ENCODE measurements at regions not wholly inside any gene's neighbourhood (a gene's known extent, or its start where the extent isn't known, plus 50 kb on each side); places are given as distances from the start of the nearest gene placed in this dataset.

DNA sequence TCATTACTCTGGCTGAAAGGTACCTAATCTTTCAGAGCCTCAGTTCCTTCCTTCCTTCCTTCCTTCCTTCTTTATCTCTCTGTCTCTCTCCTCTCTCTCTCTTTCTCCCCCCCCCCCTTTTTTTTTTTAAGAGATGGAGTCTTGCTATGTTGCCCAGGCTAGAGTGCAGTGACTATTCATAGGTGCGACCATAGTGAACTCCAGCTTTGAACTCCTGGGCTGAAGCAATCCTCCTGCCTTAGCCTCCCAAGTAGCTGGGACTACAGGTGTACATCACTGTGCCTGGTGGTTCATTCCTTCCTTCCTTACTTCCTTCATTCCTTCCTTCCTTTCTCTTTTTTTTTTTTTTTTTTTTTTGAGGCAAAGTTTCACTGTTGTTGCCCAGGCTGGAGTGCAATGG, 64.3 kb upstream of the MAP4K3 start (continued):
- TF ChIP-seq RB1 (IDR thresholded peaks at IDR 0.05; ENCODE audit: borderline replicate concordance): no peak

DNA sequence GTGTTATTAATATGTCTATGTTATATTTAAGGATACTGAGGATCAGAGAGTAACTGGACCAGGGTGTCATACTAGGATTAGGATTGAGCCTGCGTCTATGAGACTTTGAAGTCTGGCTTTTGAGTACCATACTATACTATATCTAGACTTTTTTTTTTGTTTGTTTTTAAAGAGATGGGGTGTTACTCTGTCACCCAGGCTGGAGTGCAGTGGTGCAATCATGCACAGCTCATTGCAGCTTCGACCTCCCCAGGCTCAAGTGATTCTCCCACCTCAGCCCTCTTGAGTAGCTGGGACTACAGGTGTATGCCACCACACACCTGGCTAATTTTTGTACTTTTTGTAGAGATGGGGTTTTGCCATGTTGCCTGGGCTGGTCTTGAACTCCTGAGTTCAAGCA, 66.2 kb upstream of the MAP4K3 start:
- 29% methylated on average over 2 of the region's 2 CpGs for WGBS (ENCODE audit: insufficient coverage, insufficient replicate concordance, low lambda C conversion rate, missing lambda C conversion rate)
- CTCF ChIA-PET: no interaction called here

More for the DNA sequence above, 66.2 kb upstream of the MAP4K3 start:
- ChIA-PET POLR2A (interaction anchor here (0.6 to 0.7 kb wide), 2 partner anchors 34 to 99 kb away, joined by 3 to 5 read pairs; no protein-coding TSS in a partner anchor), RAD21 (ENCODE audit: unreplicated experiment) (no interaction called here), SMC1A (ENCODE audit: uncharacterized antibody, unreplicated experiment) (no interaction called here)
- Histone ChIP-seq H4K20me1 (ENCODE audit: control insufficient read depth, insufficient read depth) (no peaks in the 10 kb centered on the region), H3K36me3 (ENCODE audit: control insufficient read depth in 2 of 2, insufficient read depth in 2 of 2, low read length in 1 of 2) (no peaks in the 10 kb centered on the region), H3K4me2 (ENCODE audit: control insufficient read depth, insufficient read depth) (no peak overlapping the region), H3K9me3 (replicated peaks; ENCODE audit: control insufficient read depth, insufficient read depth, low read length) (no peaks in the 10 kb centered on the region; the same call in 2 of the 3 replicates), H2AFZ (ENCODE audit: control insufficient read depth, low read depth, low read length) (no peak overlapping the region), H3K9ac (ENCODE audit: control insufficient read depth, insufficient read depth, low read length) (no peak overlapping the region), H3K79me2 (ENCODE audit: control insufficient read depth, insufficient read depth, low read length) (no peaks in the 10 kb centered on the region), H3K4me1 (ENCODE audit: control insufficient read depth, insufficient read depth, low read length) (0 out of 2 replicates have a peak, but pooled peaks cover 5% of the 10 kb centered on the region), H3K27ac (ENCODE audit: control insufficient read depth, insufficient read depth) (no peak overlapping the region), H3K27me3 (replicated peaks in 1 of 2; ENCODE audit: control insufficient read depth in 2 of 2, insufficient read depth in 2 of 2, low read length in 1 of 2) (peaks cover 2 to 5% of the 10 kb centered on the region in 2 experiments; a peak in 3 of 4 replicates), H3K4me3 (no peak overlapping the region)
- ATAC-seq (no peak), FAIRE-seq (no peak), DNase-seq (ENCODE audit: low read depth, low spot score) (no peak)
- BruUV-seq (replicated peaks): no TSS peak
- in situ Hi-C loops (cut with MboI) (no loop called here), intact Hi-C loops (cut with micrococcal nuclease; ENCODE audit: unreplicated experiment) (no loop called here)
- TF ChIP-seq CHD1 (IDR thresholded peaks at IDR 0.05; ENCODE audit: low read depth, low read length) (no peak), SREBF1 (IDR thresholded peaks at IDR 0.05; ENCODE audit: low read length) (no peak), CBX5 (IDR thresholded peaks at IDR 0.05; ENCODE audit: low read depth) (no peak), EZH2 (IDR thresholded peaks at IDR 0.05; ENCODE audit: borderline replicate concordance, control insufficient read depth, low read depth, low read length) (no peak), YY1 (IDR thresholded peaks at IDR 0.05; ENCODE audit: low read depth, low read length) (no peak), SMARCA5 (IDR thresholded peaks at IDR 0.05) (no peak), MEF2B (IDR thresholded peaks at IDR 0.05; ENCODE audit: partially characterized antibody, poor library complexity, severe bottlenecking) (no peak), BMI1 (IDR thresholded peaks at IDR 0.05; ENCODE audit: borderline replicate concordance) (no peak)
- TF ChIP-seq, protein P1, sequence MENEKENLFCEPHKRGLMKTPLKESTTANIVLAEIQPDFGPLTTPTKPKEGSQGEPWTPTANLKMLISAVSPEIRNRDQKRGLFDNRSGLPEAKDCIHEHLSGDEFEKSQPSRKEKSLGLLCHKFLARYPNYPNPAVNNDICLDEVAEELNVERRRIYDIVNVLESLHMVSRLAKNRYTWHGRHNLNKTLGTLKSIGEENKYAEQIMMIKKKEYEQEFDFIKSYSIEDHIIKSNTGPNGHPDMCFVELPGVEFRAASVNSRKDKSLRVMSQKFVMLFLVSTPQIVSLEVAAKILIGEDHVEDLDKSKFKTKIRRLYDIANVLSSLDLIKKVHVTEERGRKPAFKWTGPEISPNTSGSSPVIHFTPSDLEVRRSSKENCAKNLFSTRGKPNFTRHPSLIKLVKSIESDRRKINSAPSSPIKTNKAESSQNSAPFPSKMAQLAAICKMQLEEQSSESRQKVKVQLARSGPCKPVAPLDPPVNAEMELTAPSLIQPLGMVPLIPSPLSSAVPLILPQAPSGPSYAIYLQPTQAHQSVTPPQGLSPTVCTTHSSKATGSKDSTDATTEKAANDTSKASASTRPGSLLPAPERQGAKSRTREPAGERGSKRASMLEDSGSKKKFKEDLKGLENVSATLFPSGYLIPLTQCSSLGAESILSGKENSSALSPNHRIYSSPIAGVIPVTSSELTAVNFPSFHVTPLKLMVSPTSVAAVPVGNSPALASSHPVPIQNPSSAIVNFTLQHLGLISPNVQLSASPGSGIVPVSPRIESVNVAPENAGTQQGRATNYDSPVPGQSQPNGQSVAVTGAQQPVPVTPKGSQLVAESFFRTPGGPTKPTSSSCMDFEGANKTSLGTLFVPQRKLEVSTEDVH (IDR thresholded peaks at IDR 0.05; ENCODE audit: low read depth, partially characterized antibody): no peak
- TF ChIP-seq, protein P2, sequence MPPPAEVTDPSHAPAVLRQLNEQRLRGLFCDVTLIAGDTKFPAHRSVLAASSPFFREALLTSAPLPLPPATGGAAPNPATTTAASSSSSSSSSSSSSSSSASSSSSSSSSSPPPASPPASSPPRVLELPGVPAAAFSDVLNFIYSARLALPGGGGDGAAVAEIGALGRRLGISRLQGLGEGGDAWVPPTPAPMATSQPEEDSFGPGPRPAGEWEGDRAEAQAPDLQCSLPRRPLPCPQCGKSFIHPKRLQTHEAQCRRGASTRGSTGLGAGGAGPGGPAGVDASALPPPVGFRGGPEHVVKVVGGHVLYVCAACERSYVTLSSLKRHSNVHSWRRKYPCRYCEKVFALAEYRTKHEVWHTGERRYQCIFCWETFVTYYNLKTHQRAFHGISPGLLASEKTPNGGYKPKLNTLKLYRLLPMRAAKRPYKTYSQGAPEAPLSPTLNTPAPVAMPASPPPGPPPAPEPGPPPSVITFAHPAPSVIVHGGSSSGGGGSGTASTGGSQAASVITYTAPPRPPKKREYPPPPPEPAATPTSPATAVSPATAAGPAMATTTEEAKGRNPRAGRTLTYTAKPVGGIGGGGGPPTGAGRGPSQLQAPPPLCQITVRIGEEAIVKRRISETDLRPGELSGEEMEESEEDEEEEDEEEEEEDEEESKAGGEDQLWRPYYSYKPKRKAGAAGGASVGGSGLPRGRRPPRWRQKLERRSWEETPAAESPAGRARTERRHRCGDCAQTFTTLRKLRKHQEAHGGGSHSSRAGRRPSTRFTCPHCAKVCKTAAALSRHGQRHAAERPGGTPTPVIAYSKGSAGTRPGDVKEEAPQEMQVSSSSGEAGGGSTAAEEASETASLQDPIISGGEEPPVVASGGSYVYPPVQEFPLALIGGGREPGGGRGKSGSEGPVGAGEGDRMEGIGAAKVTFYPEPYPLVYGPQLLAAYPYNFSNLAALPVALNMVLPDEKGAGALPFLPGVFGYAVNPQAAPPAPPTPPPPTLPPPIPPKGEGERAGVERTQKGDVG (CRISPR knock-in tag; IDR thresholded peaks at IDR 0.05): no peak
